Suprapubic skin (tissue), 3 donors: ENCODE measurements at regions not wholly inside any gene's neighbourhood (a gene's known extent, or its start where the extent isn't known, plus 50 kb on each side); places are given as distances from the start of the nearest gene placed in this dataset.
A peak's percentile ranks its signal among the peaks of the same experiment; 100 is the strongest.

Experiments used
- POLR2AphosphoS5 ChIP-seq, 3 donors: sonication (generic); formaldehyde crosslinking; IDR thresholded peaks; one replicate each; pipeline ENCODE4 v1.6.1; 2017; ENCODE audit warnings: antibody characterized with exemption in 3 of 3
- TF ChIP-seq, protein P1 (sequence below), 2 donors: fragments of 200-600 bp in 1 of 2; fragments of 450-650 bp in 1 of 2; sonication (generic) in 1 of 2; IDR thresholded peaks; one replicate each; pipeline ENCODE4 v1.5.1; 2016 to 2019; ENCODE audit warnings: antibody characterized with exemption in 2 of 2, mild to moderate bottlenecking in 1 of 2, moderate library complexity in 1 of 2

DNA sequence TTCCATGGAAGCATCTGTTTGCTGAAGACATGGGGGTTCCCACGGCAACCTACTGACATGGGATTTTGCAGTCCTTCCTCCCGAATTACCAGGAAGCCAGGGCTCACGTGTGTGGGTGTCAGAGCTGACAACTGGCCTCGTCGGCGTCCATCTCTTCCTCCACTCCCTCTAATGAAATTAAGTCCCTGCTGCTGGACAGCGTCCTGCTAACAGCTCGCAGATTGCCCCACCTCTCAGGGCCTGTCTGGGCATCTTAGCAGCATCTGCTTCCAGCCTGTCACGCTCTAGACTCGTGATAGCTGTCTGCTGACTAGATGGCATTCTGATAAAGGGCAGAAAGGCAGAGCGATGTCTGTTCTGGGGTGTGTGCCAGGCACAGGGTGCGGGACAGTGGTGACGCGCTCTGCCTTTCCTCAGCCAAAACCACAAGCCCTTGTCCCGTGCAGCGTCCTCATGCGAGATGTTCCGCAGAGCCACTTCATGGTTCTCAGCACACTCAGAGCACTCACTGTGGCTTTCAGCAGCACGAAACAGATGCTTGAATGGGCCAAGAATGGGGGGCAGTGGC, 161.1 kb downstream of the ARL4C start:
- TF ChIP-seq POLR2AphosphoS5 (IDR thresholded peaks at IDR 0.05), result peak; percentile 92 to 98 (median 92)
- TF ChIP-seq, protein P1, sequence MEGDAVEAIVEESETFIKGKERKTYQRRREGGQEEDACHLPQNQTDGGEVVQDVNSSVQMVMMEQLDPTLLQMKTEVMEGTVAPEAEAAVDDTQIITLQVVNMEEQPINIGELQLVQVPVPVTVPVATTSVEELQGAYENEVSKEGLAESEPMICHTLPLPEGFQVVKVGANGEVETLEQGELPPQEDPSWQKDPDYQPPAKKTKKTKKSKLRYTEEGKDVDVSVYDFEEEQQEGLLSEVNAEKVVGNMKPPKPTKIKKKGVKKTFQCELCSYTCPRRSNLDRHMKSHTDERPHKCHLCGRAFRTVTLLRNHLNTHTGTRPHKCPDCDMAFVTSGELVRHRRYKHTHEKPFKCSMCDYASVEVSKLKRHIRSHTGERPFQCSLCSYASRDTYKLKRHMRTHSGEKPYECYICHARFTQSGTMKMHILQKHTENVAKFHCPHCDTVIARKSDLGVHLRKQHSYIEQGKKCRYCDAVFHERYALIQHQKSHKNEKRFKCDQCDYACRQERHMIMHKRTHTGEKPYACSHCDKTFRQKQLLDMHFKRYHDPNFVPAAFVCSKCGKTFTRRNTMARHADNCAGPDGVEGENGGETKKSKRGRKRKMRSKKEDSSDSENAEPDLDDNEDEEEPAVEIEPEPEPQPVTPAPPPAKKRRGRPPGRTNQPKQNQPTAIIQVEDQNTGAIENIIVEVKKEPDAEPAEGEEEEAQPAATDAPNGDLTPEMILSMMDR (IDR thresholded peaks at IDR 0.05), result no peak
